HG03039 (cell line): ENCODE measurements at regions not wholly inside any gene's neighbourhood (a gene's known extent, or its start where the extent isn't known, plus 50 kb on each side); places are given as distances from the start of the nearest gene placed in this dataset.
"Not testable (repeated sequence)": the region's sequence is repeated elsewhere in the genome, so short reads cannot be mapped to it uniquely, and the experiment has no call there.

ENCODE experiments used
- ATAC-seq: cut with Tn5 transposase; IDR thresholded peaks from one replicate; pipeline ENCODE4 v1.9.1; 2021; ENCODE audit warnings: mild to moderate bottlenecking, moderate library complexity; ENCODE audit not compliant: unreplicated experiment

GRCh38 chr6:48630511-48630910, 519.5 kb upstream of the PTCHD4 start:
- no peak for ATAC-seq

DNA sequence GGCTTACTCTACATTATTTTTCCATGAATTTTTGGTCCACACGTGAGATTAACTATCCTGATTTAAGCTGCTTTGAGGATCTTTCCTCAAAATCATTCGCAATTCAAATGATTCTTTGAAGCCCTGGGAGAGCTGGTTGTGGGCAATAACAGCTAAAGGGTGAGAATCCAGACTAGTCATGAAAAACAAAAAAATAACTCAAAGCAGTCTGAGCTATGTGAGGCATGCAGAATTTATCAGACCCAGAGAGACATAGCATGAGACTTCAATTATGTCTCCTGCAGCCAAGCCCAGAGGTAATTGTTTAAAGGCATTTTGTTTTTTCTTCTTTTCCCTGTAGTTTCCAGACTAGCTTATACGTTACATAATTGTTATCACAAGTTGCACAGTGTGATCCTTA, 517.3 kb upstream of the PTCHD4 start:
- no peak for ATAC-seq

DNA sequence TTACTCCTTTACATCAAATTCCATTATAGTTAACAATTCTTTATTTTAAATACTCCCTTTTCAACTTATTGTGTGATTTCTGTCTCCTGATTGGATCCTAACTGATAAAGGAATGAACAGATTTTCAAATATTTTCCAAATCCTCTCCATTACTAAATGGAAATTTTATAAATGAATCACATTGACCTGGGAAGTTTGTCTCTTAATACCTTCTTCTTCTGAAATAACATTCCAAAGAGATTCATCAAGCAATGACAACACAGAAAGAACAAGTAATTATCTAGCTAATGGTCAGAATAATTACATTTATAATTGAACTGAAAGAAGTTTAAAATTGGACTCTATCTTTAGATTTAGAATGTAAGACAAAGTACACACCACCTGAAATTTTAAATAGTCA, 515.4 kb upstream of the PTCHD4 start:
- no peak for ATAC-seq

DNA sequence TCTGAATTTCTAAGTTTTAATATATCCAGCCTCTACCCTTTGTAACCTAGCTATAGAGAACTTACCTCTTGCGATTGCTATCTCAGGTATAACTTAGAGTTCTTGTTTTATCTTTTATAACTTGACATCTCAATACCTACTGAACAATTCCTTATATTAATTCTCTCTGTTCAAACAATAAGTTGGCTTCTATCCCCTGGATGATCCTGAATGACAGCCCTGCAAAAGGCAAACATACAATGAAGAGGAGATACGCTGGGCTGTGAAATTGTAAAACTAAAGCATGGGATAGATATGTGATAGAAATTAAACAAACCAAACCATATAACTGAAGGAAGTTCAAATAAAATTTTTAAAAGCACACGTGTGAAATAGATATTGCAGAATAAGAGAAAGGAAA, 513.6 kb upstream of the PTCHD4 start:
- ATAC-seq, result no peak

DNA sequence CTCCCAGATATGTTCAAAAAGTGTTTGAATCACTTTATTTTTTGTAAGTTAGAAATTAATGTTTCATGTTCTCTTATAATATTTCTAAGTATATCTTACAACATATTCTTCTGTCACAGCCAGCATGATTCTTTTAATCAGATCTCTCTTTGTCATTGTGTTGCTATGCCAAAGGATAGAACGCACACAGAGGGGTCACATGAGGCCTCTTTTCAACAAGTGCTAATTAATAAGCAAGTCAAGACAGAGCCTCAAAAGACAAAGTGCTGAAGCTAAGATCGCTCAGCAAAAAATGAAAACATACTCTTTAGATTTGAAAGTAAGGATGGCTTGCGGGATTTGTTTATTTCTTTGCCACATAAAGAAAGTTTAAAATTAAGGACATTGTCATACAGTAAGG, 508.8 kb upstream of the PTCHD4 start:
- ATAC-seq, result no peak

DNA sequence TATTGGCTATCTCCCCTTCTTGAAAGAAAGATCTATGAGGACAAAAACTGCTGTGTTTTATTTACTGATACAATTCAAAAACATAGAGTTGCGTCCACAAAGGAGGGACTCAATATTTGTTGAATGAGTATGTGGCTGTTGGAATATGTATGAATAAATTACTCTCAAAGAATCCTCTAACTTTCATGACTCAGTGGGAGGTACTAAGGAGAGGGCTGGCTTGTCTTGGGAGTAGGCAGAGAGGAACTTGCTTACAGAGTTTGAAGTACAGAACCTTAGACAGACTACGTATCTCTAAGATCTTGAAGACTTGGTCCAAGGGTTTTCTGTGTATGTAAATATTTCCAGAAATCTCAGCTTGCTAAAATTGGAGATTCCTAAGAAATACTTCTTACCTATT, 504.0 kb upstream of the PTCHD4 start:
- ATAC-seq, result no peak

- no peak for ATAC-seq
Measured at GRCh38 chr6:48614326-48614725, 503.3 kb upstream of the PTCHD4 start.

DNA sequence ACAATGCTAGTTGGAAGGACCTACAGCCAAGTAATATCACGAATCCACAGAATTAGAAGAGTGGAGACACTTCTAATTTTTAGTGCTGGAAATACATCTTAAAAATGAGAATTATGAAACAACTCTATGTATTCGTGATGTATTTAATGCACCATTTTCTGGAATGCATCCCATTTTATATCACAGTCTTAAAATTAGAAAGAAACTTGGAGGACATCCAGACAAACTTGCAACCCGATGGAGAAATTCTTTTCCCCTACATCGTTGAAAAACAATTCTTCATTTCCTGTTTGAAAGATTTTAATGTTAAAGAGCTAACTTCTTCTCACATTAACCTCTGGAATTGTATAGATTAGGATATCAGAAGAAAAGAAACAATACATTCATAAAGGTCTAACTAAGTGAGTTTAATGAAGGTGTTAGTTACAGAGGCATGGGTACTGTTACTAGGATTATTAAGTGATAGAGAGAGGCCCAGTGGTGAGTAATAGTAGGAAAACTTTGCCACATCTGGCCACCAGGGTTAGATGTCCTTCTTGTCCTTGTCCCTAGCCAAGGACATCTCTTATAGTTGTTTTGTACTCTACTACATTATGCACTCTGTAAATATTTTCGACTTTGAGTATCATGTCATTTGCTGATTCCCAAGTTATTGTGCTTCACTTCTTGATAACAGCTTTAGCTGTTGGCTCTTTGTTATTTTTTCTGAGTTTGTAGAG, 502.4 kb upstream of the PTCHD4 start:
- no peak for ATAC-seq

DNA sequence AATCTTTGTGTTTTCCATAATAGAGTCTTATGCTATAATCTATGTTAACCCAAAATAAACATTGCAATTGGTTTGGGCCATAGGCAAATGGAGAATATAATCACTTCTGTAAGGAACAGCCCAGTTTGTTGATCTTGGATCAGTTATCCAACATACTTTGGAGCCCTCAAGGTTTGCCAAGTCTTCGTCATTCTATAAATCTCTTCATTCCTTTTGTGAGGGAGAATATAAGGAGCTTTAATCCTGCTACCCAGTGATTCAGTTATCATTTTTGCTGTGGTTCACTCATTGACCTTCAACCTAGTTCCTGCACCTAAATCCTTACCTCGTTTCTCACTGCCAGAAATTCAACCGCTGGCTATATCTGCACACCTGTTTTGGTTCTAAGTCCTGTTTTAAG, 500.3 kb upstream of the PTCHD4 start:
- no peak for ATAC-seq

DNA sequence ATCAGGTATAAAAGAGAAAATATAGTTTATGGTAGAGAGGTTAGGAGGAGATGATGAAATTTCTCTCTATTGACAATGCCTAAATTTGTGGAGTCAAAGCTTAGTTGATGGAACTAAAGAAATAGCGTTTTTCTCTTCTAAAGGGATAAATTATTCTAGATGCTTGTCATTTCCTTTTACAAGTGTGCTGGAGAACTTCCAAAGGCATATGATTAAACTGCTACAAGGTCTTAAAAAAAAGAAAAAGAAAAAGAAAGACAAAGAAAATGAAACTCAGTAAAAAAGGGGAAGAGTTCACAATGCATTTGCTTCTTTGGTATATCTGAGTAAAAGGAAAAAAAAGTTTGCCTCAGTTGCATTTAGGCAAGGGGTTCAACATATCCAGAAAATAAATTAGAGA, 499.8 kb upstream of the PTCHD4 start:
- no peak for ATAC-seq

GRCh38 chr6:48606618-48607017, 495.6 kb upstream of the PTCHD4 start:
- ATAC-seq, result no peak

DNA sequence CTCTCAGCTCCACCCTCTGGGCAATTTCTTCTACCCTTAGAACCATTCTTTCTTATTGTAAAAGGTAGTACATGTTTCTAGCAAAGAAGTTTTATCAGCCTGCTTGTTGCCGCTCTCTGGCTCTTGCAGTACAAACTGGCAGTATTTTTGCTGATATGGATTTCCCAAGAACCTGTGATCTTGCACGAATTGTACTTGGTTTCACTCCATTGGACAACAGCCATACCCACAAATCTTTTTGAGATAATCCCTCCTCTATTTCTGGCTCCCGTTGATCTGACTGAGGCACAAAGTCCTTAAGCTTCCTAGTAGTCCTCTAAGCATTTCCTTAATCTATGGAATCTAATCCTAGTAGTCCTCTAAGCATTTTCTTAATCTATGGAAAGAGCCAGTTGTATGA, 487.0 kb upstream of the PTCHD4 start:
- no peak for ATAC-seq

DNA sequence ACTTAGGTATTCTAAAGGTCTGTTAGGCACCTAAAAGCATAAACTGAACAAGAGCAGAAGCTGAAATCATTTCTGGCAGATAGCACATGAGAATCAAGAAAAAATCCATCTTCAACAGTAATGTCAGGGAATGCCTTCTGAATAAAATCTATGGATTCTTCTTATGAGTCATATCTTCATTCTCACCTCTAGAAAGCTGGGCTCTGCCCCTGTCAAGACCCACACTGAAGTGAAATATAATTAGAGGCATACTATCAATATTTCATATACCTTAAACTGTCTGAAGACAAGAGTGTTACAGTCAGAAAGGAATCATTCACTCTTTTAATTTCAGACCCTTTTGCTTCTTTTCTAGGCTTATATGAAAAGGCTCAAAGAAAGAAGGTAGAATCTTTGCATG, 485.8 kb upstream of the PTCHD4 start:
- ATAC-seq, result no peak

DNA sequence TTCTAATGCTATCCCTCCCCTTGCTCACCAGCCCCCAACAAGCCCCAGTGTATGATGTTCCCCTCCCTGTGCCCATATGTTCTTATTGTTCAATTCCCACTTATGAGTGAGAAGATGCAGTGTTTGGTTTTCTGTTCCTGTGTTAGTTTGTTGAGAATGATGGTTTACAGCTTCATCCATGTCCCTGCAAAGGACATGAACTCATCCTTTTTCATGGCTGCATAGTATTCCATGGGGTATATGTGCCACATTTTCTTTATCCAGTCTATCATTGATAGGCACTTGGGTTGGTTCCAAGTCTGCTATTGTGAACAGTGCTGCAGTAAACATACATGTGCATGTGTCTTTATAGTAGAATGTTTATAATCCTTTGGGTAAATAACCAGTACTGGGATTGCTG, 480.2 kb upstream of the PTCHD4 start:
- ATAC-seq, result not testable (repeated sequence)

- no peak for ATAC-seq
Measured at GRCh38 chr6:48584846-48585245, 473.8 kb upstream of the PTCHD4 start.

DNA sequence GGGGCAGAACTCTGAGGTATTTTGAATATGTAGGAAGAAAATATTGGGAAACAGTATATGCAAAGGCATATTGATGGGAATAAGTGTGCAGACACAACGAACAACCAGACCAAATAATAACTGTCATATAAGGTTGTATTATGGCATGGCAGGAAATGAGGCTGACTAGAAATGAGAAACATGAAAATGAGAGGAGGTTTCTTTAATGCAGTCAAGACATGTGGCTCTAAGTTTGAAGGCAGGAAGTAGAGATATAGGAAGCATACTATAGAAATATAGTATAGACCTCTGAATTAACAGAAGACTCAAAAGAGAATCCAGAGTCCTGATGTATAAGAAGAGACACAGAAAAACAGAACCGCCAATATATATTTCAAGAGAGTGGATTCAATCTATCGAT, 459.7 kb upstream of the PTCHD4 start:
- ATAC-seq, result no peak

DNA sequence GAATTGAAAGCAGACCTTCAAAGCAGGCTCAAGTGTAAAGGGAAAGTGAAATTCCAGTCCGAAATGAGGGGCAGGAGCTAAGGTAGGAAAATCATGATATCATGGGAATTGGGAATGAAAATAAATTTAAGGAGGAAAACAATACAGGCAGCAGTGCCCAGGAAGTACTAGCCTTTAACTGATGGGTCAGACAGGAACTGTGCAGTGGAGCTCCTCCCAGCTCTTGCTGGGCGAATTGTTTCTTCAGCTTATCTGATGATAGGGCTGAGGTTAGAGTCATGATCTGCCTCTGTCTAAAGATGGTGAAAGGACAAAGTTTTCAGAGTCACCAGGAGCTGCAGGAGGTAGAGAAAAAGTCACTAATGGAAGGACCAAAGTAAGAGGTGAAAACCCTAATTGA, 457.9 kb upstream of the PTCHD4 start:
- no peak for ATAC-seq

DNA sequence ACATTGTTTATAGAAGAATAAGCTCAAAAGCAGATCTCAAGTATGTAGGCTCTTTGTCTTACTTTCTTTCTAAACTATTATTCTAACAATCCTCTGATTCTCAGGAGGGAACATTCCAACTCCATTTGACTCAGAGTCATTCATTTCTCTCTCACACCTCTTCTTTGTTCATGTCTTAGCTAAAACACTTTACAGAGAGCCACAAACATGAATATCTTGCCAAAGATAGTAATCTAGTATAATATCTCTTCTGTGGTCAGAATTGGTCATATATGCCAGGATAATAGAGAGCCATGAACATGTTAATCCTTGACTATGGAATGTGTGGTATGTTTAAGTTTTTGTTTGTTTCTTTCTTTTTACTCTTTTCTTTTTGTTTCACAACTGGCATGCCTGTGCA, 456.0 kb upstream of the PTCHD4 start:
- ATAC-seq, result no peak

DNA sequence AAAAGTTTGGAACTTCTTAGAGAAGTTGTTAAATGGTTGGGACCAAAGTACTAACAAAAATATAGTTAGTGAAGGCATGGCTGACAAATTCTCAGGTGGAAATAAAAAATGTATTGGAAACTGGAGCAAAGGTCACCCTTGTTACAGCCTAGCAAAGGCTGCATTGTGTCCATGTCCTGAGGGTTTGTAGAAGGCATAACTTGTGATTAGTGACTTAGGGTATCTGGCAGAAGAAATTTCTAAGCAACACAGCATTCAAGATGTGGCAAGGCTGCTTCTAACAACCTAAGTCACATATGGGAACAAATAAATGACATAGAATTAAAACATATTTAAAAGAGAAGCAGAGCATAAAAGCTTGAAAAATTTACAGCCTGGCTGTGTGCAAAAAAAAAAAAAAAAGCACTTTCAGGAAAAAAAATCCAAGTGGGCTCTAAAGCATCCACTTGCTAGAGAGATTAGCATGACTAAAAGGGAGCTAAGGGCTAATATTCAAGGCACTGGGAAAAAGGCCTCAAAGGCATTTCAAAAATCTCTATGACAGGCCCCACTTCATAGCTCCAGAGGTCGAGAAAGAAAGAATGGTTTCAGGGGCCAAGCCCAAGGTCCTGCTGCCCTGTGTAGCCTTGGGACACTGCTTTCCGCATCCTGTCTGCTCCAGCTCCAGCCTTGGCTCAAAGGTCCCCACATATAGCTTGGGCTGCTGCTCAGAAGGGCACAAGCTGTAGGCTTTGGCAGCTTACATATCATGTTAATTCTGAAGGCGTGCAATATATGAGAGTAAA, 453.2 kb upstream of the PTCHD4 start:
- ATAC-seq, result no peak

DNA sequence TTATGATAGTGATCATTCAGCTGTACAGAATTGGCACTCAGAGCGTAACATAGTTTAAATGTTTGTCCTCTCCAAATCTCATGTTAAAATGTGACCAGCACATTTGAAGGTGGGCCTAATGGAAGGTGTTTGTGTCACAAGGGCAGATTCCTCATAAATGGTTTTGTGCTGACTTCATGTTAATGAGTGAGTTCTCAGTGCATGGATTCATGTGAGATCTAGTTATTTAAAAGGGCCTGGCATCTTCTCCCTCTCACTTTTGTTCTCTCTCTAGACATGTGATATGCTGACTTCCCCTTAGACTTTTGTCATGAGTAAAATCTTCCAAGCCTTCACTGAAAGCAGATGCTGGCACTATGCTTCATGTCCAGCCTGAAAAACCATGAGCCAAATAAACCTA, 452.4 kb upstream of the PTCHD4 start:
- ATAC-seq, result no peak

- no peak for ATAC-seq
Measured at GRCh38 chr6:48560408-48560807, 449.4 kb upstream of the PTCHD4 start.

DNA sequence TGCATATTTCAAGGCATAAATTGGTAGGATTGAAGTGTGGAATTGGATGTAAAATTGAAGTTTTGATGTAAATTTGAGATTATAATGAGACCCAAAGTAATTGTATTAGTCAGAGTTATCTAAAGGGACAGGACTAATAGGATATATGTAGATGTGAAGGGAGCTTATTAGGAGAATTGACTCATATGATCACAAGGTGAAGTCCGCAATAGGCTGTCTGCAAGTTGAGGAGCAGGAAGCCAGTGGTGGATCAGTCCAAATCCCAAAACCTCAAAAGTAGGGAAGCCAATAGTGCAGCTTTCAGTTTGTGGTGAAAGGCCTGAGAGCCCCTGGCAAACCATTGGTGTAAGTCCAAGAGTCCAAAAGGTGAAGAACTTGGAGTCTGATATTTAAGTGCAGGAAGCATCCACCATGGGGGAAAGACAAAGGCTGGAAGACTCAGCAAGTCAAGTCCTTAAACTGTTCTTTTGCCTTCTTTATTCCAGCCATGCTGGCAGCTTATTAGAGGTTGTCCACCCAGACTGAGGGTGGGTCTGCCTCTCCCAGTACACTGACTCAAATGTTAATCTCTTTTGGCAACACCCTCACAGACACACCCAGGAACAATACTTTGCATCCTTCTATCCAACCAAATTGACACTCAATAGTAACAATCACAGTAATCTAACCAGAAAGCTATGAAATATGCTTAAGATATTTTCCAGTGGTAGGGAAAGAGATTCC, 442.6 kb upstream of the PTCHD4 start:
- no peak for ATAC-seq
